ENCODE measurements at regions not wholly inside any gene's neighbourhood (a gene's known extent, or its start where the extent isn't known, plus 50 kb on each side); places are given as distances from the start of the nearest gene placed in this dataset.

- DNase-seq (ENCODE audit: low spot score) = no peak
Measured at GRCh38 chr21:38196036-38196435, 60.8 kb upstream of the KCNJ15 start.

GRCh38 chr21:38202811-38203210 lies 54.0 kb upstream of the KCNJ15 start:
- no peak for DNase-seq (ENCODE audit: low spot score)

DNA sequence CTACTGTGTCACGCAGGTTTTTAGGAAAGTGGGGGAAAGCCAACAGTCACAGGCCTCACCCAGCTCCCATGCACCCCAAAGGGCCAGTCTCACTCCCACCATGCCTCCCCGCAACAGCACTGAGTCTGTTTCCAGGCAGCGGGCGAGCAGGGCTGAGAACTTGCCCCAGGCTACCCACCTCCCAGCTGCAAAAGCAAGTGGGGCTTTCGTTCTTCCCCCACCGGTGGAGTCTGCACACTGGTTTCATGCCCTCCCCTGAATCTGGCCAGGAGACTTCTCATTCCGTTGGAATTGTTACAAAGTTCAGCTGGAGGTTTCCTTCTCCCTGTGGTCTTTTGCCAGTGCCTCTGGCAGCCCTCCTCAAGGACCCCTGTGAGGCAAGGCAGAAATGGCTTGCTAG lies 53.6 kb upstream of the KCNJ15 start:
- no peak for DNase-seq (ENCODE audit: low spot score)

GRCh38 chr21:38205940-38206339 lies 50.9 kb upstream of the KCNJ15 start:
- no peak for DNase-seq (ENCODE audit: low spot score)

DNA sequence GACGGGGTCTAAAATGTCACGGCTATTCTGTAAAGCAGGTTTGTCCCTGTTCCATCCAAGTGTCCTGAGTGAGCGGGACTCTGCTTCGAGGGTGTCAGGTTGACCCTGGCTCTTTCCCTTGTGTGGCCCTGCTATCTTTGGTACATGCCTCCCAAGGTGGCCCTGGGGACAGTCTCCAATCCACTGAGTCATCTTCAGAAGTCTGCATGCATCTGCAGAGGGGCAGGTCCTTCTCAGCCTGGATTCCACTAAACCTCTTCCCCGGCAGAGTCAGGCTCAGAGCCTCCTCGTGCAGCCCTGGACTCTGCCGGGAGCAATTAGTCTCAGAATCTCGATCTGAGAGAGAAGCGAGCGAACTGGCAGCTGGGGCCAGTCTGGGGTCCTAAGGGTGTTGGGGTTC lies 50.1 kb upstream of the KCNJ15 start:
- no peak for DNase-seq (ENCODE audit: low spot score)

All from CD4-positive, alpha-beta T cell treated with Interleukin-6 at 100 ng/mL for 8 hours (primary cell).